ENCODE measurements at regions not wholly inside any gene's neighbourhood (a gene's known extent, or its start where the extent isn't known, plus 50 kb on each side); places are given as distances from the start of the nearest gene placed in this dataset.
"Not testable (repeated sequence)": the region's sequence is repeated elsewhere in the genome, so short reads cannot be mapped to it uniquely, and the experiment has no call there.

DNA sequence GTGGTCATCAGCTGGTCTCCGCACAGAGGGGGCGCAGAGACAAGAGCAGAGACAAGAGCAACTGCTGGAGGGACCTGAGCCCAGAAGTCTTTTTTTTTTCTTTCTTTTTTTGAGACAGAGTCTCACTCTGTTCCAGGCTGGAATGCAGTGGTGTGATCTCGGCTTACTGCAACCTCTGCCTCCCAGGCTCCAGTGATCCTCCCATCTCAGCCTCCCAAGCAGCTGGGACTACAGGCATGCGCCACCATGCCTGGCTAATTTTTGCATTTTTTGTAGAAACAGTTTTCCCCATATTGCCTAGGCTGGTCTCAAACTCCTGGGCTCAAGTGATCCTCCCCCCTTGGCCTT is 64.3 kb upstream of the LYRM9 start:
- TF ChIP-seq, protein P1, sequence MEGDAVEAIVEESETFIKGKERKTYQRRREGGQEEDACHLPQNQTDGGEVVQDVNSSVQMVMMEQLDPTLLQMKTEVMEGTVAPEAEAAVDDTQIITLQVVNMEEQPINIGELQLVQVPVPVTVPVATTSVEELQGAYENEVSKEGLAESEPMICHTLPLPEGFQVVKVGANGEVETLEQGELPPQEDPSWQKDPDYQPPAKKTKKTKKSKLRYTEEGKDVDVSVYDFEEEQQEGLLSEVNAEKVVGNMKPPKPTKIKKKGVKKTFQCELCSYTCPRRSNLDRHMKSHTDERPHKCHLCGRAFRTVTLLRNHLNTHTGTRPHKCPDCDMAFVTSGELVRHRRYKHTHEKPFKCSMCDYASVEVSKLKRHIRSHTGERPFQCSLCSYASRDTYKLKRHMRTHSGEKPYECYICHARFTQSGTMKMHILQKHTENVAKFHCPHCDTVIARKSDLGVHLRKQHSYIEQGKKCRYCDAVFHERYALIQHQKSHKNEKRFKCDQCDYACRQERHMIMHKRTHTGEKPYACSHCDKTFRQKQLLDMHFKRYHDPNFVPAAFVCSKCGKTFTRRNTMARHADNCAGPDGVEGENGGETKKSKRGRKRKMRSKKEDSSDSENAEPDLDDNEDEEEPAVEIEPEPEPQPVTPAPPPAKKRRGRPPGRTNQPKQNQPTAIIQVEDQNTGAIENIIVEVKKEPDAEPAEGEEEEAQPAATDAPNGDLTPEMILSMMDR (IDR thresholded peaks at IDR 0.05), result not testable (repeated sequence)
- TF ChIP-seq POLR2A, EP300 (IDR thresholded peaks at IDR 0.05): not testable (repeated sequence)

Measured in tibial nerve (tissue), 4 donors.